ENCODE measurements at regions not wholly inside any gene's neighbourhood (a gene's known extent, or its start where the extent isn't known, plus 50 kb on each side); places are given as distances from the start of the nearest gene placed in this dataset.

DNA sequence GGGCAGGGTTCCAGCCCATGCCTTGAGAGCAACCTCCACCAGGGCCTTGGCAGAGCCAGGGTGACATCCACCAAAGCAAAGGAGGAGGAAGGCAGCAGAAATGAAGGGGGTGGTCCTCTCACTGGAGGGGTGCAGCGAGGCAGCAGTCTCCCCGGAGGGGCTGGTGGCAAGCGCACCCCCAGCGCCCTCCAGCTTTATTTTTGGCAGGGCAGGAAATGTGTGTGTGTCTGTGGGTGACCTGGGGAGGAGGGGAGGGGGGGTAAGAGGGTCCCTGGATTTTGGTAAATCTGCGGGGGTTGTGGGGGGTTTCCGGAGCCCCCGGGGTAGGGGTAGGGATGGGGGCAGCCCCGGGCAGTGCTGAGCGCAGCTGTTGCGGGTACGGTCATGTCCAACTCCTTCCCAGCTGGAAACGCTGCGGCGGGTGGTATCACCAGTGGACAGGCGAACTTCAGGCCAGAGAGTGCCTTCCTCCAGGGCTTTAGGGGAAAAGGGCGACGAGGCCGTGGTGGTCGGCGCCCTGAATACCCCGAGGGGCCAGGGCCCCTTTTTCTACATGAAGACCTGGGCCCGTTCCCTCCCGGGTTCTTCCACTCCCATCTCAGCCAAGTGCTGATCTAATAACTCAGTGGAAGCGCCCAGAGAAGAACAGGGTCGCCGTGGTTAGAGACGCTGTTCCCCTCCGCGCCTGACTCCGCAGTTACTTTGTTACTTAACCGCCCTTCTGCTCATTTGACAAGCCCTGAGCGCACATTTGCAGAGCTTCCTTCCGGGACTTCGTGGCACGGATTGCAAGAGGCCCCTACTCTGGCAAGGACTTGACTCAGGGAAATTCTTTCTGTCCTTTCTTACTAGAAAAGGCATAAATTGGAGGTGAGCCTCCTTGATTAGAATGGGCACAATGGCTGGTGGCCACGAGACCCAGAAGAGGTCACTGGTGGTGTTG, 55.2 kb downstream of the FOS start:
- H3K4me3 ChIP-seq (ENCODE audit: low read length): peak overlapping the region; percentile 14; the same call in 1 of the 2 replicates
- TF ChIP-seq ZNF274 (IDR thresholded peaks at IDR 0.05; ENCODE audit: low read depth, low read length): no peak

DNA sequence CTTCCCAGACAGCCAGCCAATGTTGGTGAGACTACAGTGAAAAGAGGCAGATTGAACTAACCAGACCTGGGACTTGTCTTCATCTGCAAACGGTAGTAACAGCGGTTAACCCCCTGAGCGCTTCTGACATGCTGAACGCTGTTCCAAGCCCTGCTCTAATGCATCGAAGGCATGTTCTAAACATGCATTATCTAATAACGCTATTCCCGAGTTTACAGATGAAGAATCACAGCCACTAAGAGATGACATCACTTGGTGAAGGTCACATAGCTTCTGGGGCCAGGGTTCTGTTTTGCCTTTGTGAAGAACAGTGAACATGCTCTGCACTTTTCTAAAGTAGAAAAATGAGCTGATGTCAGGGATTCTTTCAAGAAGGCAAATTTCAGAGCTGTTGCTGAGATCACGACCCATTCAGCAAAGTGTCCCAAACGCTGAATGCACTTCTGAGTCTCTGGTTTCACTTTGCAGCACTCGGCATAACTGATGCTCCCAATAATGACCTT, 56.0 kb downstream of the FOS start:
- TF ChIP-seq ZNF274 (IDR thresholded peaks at IDR 0.05; ENCODE audit: low read depth, low read length): no peak
- peak overlapping the region; percentile 0; the same call in 1 of the 2 replicates for H3K4me3 ChIP-seq (ENCODE audit: low read length)

DNA sequence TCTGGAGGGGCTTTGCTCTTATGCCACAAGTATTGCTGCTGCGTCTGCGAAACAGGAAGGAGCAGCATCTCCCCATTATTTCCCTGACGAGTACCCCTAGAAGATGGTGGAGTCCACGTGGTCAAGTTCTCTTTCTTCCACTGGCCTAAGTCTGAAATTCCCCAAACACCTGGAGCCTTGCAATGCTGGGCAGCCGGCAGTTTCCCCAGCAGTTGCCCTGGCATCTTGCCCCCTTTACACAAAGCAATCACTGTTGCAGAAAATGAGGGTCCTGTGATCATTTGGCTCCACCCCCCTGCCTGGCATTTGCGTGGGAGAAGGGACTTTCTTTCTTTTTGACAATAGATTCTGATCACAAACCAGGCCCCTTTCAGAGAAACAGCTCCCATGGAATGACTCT, 56.9 kb downstream of the FOS start:
- no peak for TF ChIP-seq ZNF274 (IDR thresholded peaks at IDR 0.05; ENCODE audit: low read depth, low read length)

DNA sequence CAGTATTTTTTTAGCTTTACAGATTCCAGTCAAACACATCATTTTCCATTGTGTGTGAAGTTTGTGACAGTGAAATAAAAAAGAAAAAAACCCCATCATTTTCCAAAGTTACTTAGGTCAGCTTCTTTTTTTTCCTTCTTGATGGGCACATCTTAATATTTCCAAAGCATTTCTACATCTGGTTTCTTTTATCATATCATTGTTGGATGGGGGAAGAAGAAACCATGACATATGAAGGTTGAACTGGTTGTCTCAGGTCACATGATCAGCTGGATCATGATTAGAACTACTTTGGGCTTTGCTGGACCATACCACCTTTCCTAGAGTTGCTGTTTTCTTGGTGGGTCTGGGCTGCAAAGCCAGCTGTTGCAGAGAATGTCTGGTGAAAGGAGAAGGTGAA, 59.8 kb downstream of the FOS start:
- H3K4me3 ChIP-seq (ENCODE audit: low read length): no peak overlapping the region
- no peak for TF ChIP-seq ZNF274 (IDR thresholded peaks at IDR 0.05; ENCODE audit: low read depth, low read length)

More for the DNA sequence above, 56.9 kb downstream of the FOS start:
- no peak overlapping the region for H3K4me3 ChIP-seq (ENCODE audit: low read length)

DNA sequence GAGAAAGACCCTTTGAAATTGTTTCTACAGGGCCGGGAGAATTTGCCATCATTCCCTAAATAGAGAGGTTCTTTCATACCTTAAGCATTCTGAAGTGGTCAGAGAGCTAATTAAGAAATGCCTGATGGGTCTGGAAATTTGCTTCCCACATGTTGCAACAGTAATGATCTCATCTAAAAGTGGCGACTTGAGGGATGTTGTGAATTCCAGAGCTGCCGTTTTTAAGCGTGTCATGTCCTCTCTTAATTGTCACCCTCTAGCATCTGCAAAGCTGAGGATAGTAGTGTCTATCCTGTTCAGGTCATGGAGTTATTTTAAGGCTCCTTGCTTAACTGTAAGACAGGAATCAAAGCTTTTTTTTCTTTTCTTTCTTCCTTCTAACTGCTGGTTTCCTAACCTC, 60.4 kb downstream of the FOS start:
- no peak for TF ChIP-seq ZNF274 (IDR thresholded peaks at IDR 0.05; ENCODE audit: low read depth, low read length)
- no peak overlapping the region for H3K4me3 ChIP-seq (ENCODE audit: low read length)

DNA sequence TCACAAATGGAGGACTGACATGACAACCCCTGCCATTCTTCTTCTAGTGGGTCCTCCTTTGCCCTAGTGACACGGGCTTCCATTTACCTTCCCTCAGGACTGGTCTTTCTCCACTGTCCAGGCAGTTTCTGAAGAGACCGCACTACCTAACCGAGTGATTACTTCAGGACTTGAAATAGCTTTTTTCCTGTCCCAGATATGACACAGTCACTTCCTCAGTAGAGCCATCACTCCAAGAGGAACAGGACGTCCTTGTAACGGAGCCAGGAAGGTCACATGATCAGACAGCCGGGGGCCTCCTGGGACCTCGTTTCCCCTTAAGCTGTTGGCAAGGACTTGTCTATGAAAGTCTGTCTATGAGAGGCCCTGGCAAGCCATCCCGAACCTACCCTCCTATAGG, 62.3 kb downstream of the FOS start:
- no peak for TF ChIP-seq ZNF274 (IDR thresholded peaks at IDR 0.05; ENCODE audit: low read depth, low read length)
- H3K4me3 ChIP-seq (ENCODE audit: low read length): no peak overlapping the region

DNA sequence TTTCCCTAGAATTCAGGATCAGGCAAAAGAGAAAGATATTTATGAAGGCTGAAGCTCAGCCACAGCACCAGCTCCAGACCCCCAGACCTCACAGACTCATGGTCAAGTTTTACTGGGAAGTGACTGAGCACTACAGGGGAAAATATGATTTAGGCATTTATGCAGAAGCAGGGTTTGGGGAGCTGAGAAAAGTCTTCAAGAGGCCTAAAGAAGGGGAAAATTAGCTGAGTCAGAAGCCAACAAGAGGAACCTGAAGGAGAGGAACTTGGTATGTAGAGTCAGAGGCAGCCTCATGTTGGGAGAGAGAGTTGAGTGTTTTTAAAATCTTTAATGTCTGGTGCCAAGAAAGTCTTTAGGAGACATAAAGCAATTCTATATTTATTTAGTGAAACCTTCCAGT, 63.0 kb downstream of the FOS start:
- TF ChIP-seq ZNF274 (IDR thresholded peaks at IDR 0.05; ENCODE audit: low read depth, low read length): no peak
- H3K4me3 ChIP-seq (ENCODE audit: low read length): no peak overlapping the region

DNA sequence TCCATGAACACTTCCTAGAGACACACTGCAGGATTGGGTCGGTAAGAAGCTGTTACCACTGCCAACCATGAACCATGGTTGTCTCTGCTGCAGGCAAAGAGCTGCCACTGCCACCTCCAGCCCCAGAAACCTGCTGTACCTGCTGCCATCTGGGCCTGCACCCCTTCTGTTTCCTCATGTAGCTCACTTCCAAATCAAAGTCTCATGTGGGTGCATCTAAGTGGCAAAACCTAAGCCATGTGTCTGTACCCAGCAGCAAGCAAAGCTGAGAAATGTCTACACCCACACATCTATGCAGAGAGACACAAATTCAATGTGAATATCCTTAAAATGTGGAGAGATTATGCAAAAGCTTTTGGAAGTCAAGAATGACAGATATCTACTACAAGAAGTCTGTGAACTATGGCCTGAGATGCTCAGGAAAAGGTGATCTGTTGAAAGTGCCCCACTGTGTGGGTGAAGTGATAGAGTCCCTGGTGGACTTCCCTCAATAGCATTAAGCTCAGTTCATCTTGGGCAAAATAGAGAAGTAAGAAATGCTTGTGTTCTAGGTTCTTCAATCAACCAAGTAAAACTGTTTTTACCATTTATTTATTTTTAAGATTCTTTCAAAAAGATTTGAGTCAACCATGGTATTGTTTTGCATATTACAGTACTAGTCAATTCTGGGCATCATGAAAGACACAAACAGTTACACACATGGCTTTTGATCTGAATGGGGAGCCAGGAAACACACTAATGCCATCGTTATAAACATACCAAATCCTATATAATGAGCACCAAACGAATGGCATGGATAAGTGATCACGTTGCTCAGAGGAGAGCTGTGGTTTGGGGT, 64.4 kb downstream of the FOS start:
- no peak for TF ChIP-seq ZNF274 (IDR thresholded peaks at IDR 0.05; ENCODE audit: low read depth, low read length)
- no peak overlapping the region for H3K4me3 ChIP-seq (ENCODE audit: low read length)

DNA sequence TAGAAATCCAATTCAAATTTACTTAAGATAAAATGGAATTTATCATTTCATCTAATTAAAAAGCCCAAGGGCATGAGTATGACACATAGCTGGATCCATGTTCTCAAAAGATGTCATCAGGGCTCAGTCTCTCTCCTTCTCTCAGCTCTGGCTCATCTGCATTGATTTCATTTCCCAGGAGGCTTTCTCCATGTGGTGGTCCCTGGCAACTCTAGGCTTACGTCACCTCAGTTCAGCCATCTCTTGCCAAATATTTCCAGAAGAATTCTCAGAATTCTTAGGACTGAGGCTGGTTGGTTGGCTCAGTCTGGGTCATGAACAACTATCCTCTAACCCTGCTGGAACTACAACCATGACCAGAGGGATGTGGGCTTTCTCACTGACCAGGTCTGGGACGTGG, 65.3 kb downstream of the FOS start:
- TF ChIP-seq ZNF274 (IDR thresholded peaks at IDR 0.05; ENCODE audit: low read depth, low read length): no peak
- no peak overlapping the region for H3K4me3 ChIP-seq (ENCODE audit: low read length)

DNA sequence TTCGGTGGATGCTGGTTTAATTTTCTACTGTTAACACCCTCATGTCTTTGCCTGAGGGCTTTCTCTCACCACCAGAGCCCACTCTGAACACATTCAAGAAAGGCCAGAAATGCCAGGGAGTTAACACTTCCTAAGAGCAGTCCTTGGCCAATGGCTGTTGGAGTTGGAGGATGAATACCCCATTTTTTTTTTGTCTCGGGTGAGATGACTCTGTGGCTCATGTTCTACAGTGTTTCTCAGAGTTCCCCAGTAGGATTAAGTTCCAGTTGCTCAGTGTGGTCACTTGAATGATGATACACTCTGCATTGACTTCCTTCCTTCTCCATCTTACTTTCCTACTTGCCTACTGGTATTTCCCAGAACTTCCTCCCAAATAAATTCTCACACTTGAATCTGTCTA, 65.8 kb downstream of the FOS start:
- no peak overlapping the region for H3K4me3 ChIP-seq (ENCODE audit: low read length)
- no peak for TF ChIP-seq ZNF274 (IDR thresholded peaks at IDR 0.05; ENCODE audit: low read depth, low read length)

DNA sequence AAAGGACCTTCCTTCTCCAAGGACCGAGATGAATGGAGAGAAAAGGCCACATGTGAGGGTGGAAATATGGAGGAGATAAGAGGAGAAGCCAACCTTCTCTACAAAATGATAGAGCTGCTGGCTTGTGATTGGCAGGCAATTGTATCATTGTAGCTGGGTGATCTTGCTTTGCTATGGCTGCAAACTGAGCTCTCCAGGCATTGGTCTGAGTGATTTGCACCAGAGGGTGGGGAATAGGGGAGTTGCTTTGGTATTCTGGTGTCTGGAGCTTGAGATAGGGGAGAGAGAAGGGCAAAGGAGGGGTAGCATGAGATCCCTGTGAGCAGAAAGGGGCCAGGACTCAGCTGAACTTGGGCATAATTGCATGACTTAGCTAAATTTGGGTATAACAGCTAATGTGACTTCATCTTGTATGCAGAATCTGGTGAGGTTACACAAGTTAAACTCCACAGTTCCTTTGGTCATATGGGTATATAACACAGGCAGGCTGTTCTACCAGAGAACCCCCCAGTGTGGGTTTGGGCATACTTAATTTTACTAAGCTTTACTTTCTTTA, 72.0 kb downstream of the FOS start:
- H3K4me3 ChIP-seq (ENCODE audit: low read length): no peak overlapping the region
- TF ChIP-seq ZNF274 (IDR thresholded peaks at IDR 0.05; ENCODE audit: low read depth, low read length): no peak

DNA sequence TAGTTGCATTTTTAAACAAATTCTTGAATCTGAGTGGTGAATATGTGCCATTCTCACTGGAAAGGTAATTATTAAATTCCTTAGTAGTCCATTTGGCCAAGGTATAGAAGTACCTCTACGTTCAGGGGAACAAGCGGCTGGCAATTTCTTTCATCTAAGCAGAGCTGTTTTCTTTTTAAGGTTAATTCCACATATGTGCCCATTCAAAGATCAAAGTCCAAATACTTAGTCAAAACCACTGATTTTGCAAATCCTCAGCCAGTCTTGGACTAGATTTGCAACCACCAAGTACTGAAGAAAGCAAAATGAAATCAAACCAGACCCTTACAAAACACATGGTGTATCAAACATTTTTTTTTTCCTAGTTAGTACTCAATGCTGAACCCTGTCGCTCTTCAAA, 68.7 kb upstream of the JDP2 start:
- no peak for TF ChIP-seq ZNF274 (IDR thresholded peaks at IDR 0.05; ENCODE audit: low read depth, low read length)
- H3K4me3 ChIP-seq (ENCODE audit: low read length): no peak overlapping the region

DNA sequence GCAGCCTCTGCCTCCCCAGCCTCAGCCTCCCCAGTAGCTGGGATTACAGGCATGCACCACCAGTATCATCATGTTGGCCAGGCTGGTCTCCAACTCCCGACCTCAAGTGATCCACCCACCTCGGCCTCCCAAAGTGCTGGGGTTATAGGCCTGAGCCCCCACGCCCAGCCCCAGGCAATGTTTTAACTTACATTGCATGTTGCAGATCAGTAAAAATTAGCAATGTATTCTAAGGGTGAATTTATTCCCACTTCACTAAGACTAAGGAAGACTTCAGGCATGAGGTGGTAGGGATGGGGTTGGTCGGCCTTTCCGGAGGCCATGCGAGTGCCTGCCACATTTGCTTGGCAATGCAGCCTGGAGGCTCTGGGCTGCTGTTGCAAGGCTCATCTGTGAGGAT, 66.8 kb upstream of the JDP2 start:
- H3K4me3 ChIP-seq (ENCODE audit: low read length): no peak overlapping the region
- no peak for TF ChIP-seq ZNF274 (IDR thresholded peaks at IDR 0.05; ENCODE audit: low read depth, low read length)

DNA sequence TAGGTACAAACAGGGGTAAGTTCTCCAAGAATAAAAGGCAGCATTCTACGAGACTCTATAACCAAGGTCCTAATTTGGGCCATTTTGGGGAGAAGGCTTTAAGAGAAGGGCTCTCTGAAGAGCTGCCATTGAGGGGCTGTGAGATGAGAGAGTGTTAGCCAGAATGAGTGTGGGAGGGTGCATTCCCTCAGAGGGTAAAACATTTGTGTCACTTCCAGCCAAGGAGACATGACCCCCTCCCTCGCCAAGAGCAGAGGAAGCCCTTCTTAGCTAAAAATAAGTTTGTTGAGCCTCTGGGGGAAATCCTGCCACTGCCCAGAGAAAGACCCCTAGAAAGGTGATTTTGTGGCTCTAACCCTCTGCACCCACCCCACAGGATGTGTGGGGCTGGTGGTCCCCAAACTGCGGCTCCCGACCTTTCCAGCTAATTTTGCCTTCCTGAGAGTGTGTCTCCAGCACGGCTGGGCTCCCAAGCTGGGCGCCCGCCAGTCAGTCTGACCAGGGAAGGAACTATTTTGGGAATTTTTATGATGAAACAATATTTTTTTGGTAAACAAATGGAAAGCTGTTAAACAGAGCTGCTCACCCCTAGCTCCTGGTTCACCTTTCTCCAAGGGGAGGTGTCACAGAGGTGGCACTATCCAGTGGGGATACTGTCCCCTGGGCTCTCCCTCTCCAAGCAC, 65.9 kb upstream of the JDP2 start:
- H3K4me3 ChIP-seq (ENCODE audit: low read length): no peak overlapping the region
- TF ChIP-seq ZNF274 (IDR thresholded peaks at IDR 0.05; ENCODE audit: low read depth, low read length): no peak

Data from GM08714 (cell line).